ENCODE measurements at regions not wholly inside any gene's neighbourhood (a gene's known extent, or its start where the extent isn't known, plus 50 kb on each side); places are given as distances from the start of the nearest gene placed in this dataset.
A peak's percentile ranks its signal among the peaks of the same experiment; 100 is the strongest.

DNA sequence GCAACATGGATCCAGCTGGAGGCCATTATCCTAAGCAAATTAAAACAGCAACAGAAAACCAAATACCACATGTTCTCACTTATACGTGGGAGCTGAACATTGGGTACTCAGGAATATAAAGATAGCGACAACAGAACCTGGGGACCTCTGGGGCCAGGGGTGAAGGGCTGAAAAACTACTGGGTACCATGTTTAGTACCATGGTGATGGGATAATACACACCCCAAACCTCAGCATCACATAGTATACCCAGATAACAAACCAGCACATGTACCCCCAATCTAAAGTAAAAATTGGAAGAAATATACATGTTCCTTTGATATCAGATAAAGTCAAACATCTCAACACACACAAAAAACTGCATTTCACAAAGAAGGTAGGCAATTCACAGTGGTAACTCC, 876.2 kb downstream of the TBL1XR1 start:
- no peak overlapping the region for H3K4me3 ChIP-seq (ENCODE audit: control insufficient read depth, low read depth, low read length)

DNA sequence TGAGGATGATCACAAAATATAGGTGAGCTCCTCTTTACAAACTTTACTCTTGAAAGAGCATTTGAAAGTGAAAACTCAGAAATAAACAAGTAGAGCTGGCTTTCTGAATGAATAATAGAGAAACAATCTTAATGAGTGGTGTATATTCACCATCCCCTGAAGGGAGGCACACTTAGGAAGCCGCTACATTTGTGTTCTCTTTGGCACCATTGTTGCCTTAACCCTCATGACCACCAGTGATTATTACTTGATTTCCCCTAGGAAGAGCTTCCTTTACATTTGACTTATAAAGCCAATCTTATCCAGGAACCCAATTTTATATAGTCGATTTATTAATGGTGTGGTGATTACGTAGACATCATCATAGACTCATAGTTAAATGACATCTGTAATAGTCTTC, 883.9 kb downstream of the TBL1XR1 start:
- TF ChIP-seq, protein P1, sequence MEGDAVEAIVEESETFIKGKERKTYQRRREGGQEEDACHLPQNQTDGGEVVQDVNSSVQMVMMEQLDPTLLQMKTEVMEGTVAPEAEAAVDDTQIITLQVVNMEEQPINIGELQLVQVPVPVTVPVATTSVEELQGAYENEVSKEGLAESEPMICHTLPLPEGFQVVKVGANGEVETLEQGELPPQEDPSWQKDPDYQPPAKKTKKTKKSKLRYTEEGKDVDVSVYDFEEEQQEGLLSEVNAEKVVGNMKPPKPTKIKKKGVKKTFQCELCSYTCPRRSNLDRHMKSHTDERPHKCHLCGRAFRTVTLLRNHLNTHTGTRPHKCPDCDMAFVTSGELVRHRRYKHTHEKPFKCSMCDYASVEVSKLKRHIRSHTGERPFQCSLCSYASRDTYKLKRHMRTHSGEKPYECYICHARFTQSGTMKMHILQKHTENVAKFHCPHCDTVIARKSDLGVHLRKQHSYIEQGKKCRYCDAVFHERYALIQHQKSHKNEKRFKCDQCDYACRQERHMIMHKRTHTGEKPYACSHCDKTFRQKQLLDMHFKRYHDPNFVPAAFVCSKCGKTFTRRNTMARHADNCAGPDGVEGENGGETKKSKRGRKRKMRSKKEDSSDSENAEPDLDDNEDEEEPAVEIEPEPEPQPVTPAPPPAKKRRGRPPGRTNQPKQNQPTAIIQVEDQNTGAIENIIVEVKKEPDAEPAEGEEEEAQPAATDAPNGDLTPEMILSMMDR (IDR thresholded peaks at IDR 0.05; ENCODE audit: control insufficient read depth, insufficient read depth, low read depth, low read length, missing control alignments): no peak
- H3K4me3 ChIP-seq (ENCODE audit: control insufficient read depth, low read depth, low read length): no peak overlapping the region
- no peak for DNase-seq (ENCODE audit: low read depth)

More for the DNA sequence above, 876.2 kb downstream of the TBL1XR1 start:
- DNase-seq (ENCODE audit: low read depth): no peak
- TF ChIP-seq, protein P1 (IDR thresholded peaks at IDR 0.05; ENCODE audit: control insufficient read depth, insufficient read depth, low read depth, low read length, missing control alignments): no peak

GRCh38 chr3:176310641-176311040, 886.6 kb downstream of the TBL1XR1 start:
- no peak for DNase-seq (ENCODE audit: low read depth)
- TF ChIP-seq, protein P1 (IDR thresholded peaks at IDR 0.05; ENCODE audit: control insufficient read depth, insufficient read depth, low read depth, low read length, missing control alignments): no peak
- no peak overlapping the region for H3K4me3 ChIP-seq (ENCODE audit: control insufficient read depth, low read depth, low read length)

DNA sequence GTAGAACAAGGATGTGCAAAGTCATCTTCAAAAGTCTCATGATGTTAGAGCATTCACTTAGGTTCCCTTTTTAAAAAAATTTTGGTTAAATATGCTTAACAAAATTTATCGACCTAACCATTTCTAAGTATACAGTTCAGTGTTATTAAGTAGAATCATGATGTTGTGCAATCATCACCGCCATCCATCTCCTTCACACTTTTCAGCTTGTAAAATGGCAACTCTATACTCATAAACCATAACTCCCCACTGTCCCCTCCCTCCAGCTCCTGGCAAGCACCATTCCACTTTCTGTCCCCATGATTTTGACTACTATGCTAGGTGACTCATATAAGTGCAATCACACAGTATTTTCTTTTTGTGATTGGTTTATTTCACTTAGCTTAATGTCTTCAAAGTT, 895.0 kb downstream of the TBL1XR1 start:
- TF ChIP-seq, protein P1 (IDR thresholded peaks at IDR 0.05; ENCODE audit: control insufficient read depth, insufficient read depth, low read depth, low read length, missing control alignments): no peak
- no peak overlapping the region for H3K4me3 ChIP-seq (ENCODE audit: control insufficient read depth, low read depth, low read length)
- no peak for DNase-seq (ENCODE audit: low read depth)

DNA sequence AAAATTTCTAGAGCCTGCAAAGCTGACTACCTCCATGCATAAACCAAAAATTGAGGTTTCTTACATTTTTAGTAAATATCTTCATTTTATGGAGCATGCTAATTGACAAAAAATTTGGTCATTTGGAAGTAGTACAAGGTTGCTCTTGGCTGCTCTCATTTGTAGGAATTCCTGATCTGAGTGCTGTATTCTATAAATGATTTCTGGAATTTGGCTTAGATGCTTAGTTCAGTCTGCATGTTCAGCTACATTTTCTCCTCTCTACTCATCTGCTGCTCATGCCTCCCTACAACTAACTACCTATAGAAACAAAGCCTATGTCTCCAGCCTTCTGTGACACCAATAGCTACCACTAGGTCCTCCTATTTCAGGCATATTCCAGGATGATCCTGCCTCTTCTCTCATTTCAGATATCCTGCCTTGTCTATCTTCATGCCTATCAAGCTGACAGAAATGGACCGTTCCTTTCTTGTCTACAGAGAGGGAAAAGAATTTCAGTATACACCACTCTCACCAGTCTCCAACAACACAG, 901.1 kb downstream of the TBL1XR1 start:
- no peak for DNase-seq (ENCODE audit: low read depth)
- TF ChIP-seq, protein P1 (IDR thresholded peaks at IDR 0.05; ENCODE audit: control insufficient read depth, insufficient read depth, low read depth, low read length, missing control alignments): no peak
- H3K4me3 ChIP-seq (ENCODE audit: control insufficient read depth, low read depth, low read length): no peak overlapping the region

DNA sequence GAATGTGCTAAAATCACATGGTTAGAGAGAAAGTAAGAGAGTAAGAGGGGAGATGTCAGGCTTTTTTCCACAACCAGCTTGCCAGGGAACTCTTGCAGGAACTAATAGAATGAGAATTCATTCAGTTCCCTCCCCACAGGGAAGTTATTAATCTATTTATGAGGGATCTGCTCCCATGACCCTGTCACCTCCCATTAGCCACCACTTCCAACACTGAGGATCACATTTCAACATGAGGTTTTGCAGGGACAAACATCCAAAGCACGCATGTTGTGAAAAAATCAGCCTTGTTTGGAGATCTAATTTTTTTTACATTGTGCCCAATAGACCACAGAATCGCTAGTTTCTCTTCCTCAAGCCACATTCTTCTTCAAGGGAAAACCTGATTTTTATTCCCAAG, 904.0 kb downstream of the TBL1XR1 start:
- DNase-seq (ENCODE audit: low read depth): peak; percentile 32

More for the DNA sequence above, 904.0 kb downstream of the TBL1XR1 start:
- TF ChIP-seq, protein P1 (IDR thresholded peaks at IDR 0.05; ENCODE audit: control insufficient read depth, insufficient read depth, low read depth, low read length, missing control alignments): no peak
- H3K4me3 ChIP-seq (ENCODE audit: control insufficient read depth, low read depth, low read length): no peak overlapping the region

Data from AG09309 (cell line).